Body of pancreas (tissue), 4 donors: ENCODE measurements at regions not wholly inside any gene's neighbourhood (a gene's known extent, or its start where the extent isn't known, plus 50 kb on each side); places are given as distances from the start of the nearest gene placed in this dataset.

Experiments
- POLR2A ChIP-seq, 3 donors: fragments of 450-650 bp; IDR thresholded peaks; one replicate each; pipeline ENCODE4 v1.6.1; 2016; ENCODE audit warnings: antibody characterized with exemption in 3 of 3, mild to moderate bottlenecking in 2 of 3
- TF ChIP-seq, protein P1 (sequence below), 7 experiments: fragments of 450-650 bp in 4 of 7; fragments of 200-600 bp in 3 of 7; sonication (generic) in 3 of 7; IDR thresholded peaks; one replicate each; pipeline ENCODE4 v1.5.1; 2016 to 2019; ENCODE audit warnings: antibody characterized with exemption in 7 of 7

DNA sequence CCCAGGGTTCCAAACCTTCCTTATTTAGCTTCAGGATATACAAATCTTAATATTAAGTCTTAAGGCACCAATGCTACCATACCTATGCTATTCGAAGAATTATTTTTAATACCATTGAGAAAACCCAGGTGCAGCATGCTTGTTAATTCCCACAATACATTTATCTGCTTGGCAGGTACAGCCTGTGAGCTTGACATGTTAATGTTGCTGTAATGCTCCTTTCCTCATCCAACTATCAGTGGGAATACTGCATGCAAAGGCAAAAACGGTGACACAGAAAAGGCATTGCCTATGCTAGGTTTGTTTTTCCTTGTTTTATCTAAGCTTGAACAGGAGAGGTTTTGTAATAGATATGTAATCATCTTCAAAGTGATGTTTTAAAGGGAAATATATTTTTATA is 135.7 kb upstream of the COX7C start:
- TF ChIP-seq, protein P1, sequence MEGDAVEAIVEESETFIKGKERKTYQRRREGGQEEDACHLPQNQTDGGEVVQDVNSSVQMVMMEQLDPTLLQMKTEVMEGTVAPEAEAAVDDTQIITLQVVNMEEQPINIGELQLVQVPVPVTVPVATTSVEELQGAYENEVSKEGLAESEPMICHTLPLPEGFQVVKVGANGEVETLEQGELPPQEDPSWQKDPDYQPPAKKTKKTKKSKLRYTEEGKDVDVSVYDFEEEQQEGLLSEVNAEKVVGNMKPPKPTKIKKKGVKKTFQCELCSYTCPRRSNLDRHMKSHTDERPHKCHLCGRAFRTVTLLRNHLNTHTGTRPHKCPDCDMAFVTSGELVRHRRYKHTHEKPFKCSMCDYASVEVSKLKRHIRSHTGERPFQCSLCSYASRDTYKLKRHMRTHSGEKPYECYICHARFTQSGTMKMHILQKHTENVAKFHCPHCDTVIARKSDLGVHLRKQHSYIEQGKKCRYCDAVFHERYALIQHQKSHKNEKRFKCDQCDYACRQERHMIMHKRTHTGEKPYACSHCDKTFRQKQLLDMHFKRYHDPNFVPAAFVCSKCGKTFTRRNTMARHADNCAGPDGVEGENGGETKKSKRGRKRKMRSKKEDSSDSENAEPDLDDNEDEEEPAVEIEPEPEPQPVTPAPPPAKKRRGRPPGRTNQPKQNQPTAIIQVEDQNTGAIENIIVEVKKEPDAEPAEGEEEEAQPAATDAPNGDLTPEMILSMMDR (IDR thresholded peaks at IDR 0.05): no peak
- no peak for TF ChIP-seq POLR2A (IDR thresholded peaks at IDR 0.05)
